ENCODE measurements at regions not wholly inside any gene's neighbourhood (a gene's known extent, or its start where the extent isn't known, plus 50 kb on each side); places are given as distances from the start of the nearest gene placed in this dataset.

DNA sequence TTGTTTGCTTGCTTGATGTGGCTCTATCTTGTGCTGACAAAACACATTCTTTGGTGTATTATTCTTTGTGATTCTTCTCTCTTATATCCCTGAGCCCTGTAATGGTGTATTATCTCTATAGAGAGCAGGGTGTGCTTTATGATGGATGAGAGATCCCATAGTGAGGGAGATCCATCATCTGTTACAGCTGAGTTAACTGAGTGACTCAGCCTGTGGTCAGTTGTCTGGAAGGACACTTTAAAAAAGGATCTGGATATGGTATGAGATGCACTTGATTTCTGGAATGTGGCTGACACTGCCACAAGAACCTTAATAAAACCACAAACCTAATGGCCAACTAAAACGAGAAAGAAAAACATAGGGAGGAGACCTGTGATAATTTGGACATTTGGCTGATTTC is 461.4 kb upstream of the SYT1 start:
- no peak for TF ChIP-seq POLR2AphosphoS5 (IDR thresholded peaks at IDR 0.05)
- TF ChIP-seq CTCF (IDR thresholded peaks at IDR 0.05): no peak
- TF ChIP-seq POLR2A (IDR thresholded peaks at IDR 0.05): no peak

All from transverse colon (tissue), 4 donors.